Lower leg skin (tissue), 3 donors: ENCODE measurements at regions not wholly inside any gene's neighbourhood (a gene's known extent, or its start where the extent isn't known, plus 50 kb on each side); places are given as distances from the start of the nearest gene placed in this dataset.

Source experiments
- POLR2A ChIP-seq, 2 donors: fragments of 450-650 bp; IDR thresholded peaks; one replicate each; pipeline ENCODE4 v1.6.1; 2016 to 2017; ENCODE audit warnings: antibody characterized with exemption in 2 of 2, mild to moderate bottlenecking in 1 of 2, moderate library complexity in 1 of 2
- TF ChIP-seq, protein P1 (sequence below), 3 donors: fragments of 450-650 bp; IDR thresholded peaks; one replicate each; pipeline ENCODE4 v1.5.1; 2016; ENCODE audit warnings: antibody characterized with exemption in 3 of 3, mild to moderate bottlenecking in 3 of 3, moderate library complexity in 2 of 3

DNA sequence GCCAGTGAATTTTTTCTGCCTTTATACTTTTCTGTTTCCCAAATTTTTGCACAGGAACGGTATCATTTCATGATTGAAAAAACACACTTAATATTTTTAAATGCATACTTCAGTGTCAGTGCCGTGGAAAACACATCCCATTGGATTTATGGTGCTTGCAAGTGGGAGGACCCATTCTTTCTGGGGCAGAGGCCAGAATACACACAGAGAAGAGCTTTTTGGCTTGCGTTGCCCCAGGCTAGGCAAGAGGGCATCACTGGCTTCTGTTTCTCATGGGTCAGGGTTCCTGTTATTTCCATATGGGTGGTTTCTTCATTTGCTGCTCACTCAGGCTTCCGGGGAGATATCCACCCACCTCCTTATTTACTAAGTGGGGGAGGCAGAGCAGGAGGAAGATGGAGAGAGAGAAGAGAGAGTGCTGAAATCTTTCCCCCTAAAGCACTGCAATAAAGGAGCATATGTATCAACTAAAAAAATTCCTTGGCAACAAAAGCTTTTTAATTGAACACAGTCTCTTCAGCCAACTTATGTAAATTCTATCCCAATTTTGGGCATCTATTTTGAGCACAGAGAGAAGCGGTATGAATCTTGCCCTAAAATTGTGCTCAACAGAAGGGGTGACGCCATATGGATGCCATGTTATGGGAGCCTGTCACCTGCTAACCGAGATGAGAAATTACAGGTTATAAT, 66.0 kb upstream of the KIRREL3 start:
- TF ChIP-seq, protein P1, sequence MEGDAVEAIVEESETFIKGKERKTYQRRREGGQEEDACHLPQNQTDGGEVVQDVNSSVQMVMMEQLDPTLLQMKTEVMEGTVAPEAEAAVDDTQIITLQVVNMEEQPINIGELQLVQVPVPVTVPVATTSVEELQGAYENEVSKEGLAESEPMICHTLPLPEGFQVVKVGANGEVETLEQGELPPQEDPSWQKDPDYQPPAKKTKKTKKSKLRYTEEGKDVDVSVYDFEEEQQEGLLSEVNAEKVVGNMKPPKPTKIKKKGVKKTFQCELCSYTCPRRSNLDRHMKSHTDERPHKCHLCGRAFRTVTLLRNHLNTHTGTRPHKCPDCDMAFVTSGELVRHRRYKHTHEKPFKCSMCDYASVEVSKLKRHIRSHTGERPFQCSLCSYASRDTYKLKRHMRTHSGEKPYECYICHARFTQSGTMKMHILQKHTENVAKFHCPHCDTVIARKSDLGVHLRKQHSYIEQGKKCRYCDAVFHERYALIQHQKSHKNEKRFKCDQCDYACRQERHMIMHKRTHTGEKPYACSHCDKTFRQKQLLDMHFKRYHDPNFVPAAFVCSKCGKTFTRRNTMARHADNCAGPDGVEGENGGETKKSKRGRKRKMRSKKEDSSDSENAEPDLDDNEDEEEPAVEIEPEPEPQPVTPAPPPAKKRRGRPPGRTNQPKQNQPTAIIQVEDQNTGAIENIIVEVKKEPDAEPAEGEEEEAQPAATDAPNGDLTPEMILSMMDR (IDR thresholded peaks at IDR 0.05): no peak
- TF ChIP-seq POLR2A (IDR thresholded peaks at IDR 0.05): no peak
